ENCODE measurements at regions not wholly inside any gene's neighbourhood (a gene's known extent, or its start where the extent isn't known, plus 50 kb on each side); places are given as distances from the start of the nearest gene placed in this dataset.

- TF ChIP-seq HDGF (IDR thresholded peaks at IDR 0.05; ENCODE audit: borderline replicate concordance): no peak
- no peak for TF ChIP-seq ARNT (IDR thresholded peaks at IDR 0.05)
- no peak for TF ChIP-seq SP1 (IDR thresholded peaks at IDR 0.05)
- no peak for TF ChIP-seq BHLHE40 (IDR thresholded peaks at IDR 0.05; ENCODE audit: borderline replicate concordance)
- TF ChIP-seq, protein P1, sequence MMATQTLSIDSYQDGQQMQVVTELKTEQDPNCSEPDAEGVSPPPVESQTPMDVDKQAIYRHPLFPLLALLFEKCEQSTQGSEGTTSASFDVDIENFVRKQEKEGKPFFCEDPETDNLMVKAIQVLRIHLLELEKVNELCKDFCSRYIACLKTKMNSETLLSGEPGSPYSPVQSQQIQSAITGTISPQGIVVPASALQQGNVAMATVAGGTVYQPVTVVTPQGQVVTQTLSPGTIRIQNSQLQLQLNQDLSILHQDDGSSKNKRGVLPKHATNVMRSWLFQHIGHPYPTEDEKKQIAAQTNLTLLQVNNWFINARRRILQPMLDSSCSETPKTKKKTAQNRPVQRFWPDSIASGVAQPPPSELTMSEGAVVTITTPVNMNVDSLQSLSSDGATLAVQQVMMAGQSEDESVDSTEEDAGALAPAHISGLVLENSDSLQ (IDR thresholded peaks at IDR 0.05): no peak
- TF ChIP-seq FOXM1 (IDR thresholded peaks at IDR 0.05; ENCODE audit: borderline replicate concordance): no peak
- no peak for TF ChIP-seq ZNF384 (IDR thresholded peaks at IDR 0.05)
- TF ChIP-seq LEF1 (IDR thresholded peaks at IDR 0.05; ENCODE audit: borderline replicate concordance): no peak
- no peak for TF ChIP-seq TARDBP (IDR thresholded peaks at IDR 0.05)
- TF ChIP-seq SUZ12 (IDR thresholded peaks at IDR 0.05): no peak
- no peak for TF ChIP-seq FOXK2 (IDR thresholded peaks at IDR 0.05)
Measured at GRCh38 chr5:39825301-39825700, 400.5 kb upstream of the DAB2 start.
